ENCODE measurements at regions not wholly inside any gene's neighbourhood (a gene's known extent, or its start where the extent isn't known, plus 50 kb on each side); places are given as distances from the start of the nearest gene placed in this dataset.

DNA sequence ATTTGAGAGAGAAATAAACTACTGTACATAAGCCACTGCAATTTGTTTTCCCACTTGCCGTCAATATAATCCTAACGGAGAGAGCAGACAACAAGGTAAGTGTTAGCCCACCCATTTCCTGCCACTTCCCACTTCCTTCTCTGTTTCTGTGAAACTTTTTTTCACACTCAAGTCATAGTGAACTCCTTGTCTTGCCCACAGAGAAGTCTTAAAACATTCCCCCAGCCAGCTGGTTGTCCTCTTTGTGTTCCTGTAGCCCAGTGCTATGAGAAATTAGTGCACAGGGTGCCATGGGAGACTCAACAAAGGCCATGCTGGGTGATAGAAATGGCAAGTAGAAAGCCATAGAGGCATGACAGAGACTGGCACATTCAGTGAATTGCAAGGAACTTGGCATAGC, 208.6 kb downstream of the BLID start (continued):
- TF ChIP-seq, protein P1, sequence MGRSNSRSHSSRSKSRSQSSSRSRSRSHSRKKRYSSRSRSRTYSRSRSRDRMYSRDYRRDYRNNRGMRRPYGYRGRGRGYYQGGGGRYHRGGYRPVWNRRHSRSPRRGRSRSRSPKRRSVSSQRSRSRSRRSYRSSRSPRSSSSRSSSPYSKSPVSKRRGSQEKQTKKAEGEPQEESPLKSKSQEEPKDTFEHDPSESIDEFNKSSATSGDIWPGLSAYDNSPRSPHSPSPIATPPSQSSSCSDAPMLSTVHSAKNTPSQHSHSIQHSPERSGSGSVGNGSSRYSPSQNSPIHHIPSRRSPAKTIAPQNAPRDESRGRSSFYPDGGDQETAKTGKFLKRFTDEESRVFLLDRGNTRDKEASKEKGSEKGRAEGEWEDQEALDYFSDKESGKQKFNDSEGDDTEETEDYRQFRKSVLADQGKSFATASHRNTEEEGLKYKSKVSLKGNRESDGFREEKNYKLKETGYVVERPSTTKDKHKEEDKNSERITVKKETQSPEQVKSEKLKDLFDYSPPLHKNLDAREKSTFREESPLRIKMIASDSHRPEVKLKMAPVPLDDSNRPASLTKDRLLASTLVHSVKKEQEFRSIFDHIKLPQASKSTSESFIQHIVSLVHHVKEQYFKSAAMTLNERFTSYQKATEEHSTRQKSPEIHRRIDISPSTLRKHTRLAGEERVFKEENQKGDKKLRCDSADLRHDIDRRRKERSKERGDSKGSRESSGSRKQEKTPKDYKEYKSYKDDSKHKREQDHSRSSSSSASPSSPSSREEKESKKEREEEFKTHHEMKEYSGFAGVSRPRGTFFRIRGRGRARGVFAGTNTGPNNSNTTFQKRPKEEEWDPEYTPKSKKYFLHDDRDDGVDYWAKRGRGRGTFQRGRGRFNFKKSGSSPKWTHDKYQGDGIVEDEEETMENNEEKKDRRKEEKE (IDR thresholded peaks at IDR 0.05), result no peak
- TF ChIP-seq, protein P2, sequence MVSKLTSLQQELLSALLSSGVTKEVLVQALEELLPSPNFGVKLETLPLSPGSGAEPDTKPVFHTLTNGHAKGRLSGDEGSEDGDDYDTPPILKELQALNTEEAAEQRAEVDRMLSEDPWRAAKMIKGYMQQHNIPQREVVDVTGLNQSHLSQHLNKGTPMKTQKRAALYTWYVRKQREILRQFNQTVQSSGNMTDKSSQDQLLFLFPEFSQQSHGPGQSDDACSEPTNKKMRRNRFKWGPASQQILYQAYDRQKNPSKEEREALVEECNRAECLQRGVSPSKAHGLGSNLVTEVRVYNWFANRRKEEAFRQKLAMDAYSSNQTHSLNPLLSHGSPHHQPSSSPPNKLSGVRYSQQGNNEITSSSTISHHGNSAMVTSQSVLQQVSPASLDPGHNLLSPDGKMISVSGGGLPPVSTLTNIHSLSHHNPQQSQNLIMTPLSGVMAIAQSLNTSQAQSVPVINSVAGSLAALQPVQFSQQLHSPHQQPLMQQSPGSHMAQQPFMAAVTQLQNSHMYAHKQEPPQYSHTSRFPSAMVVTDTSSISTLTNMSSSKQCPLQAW (CRISPR knock-in tag; IDR thresholded peaks at IDR 0.05), result no peak
- TF ChIP-seq MEIS2 (CRISPR knock-in tag; IDR thresholded peaks at IDR 0.05) (no peak), ZNF121 (CRISPR knock-in tag; IDR thresholded peaks at IDR 0.05) (no peak), RBM39 (IDR thresholded peaks at IDR 0.05; ENCODE audit: low read depth, low read length, poor library complexity, severe bottlenecking) (no peak)

DNA sequence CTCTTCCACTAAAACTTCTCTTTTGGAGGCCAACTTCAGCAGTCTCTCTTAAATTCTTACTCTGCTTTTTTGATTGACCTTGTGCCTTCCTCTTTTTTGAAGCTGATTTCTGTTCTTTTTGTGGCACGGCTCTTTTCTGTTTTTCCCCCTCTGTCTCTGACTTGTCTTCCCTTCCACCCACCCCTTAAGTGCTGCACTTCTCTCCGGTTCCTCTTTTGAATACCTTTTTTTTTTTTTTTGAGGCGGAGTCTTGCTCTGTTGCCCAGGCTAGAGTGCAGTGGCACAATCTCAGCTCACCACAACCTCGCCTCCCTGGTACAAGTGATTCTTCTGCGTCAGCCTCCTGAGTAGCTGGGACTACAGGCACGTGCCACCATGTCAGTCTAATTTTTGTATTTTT, 211.9 kb downstream of the BLID start:
- in situ Hi-C loops (cut with HindIII; ENCODE audit: extremely low pct_ligation_motif_present, low pct_unique_long_range_greater_than_20kb) (no loop called here), intact Hi-C loops (cut with micrococcal nuclease; ENCODE audit: unreplicated experiment) (no loop called here)
- no peak for FAIRE-seq
- ChIA-PET POLR2A (no interaction called here), CTCF (ENCODE audit: low intra/inter-chr PET ratio, low total read pairs) (no interaction called here)
- WGBS (ENCODE audit: low lambda C conversion rate), result 38% methylated on average over 6 of the region's 6 CpGs
- Histone ChIP-seq H3K9me3 (ENCODE audit: low read length) (no peaks in the 10 kb centered on the region), H3K27me3 (ENCODE audit: control insufficient read depth in 1 of 2, insufficient read depth in 2 of 2, low read length in 2 of 2) (peaks cover 1 to 5% of the 10 kb centered on the region in 2 experiments; a peak in 2 of 5 replicates), H4K20me1 (ENCODE audit: insufficient read depth, low read length) (no peaks in the 10 kb centered on the region), H3K4me3 (replicated peaks in 1 of 3; ENCODE audit: insufficient read depth in 1 of 3, low read depth in 2 of 3, low read length in 3 of 3) (no peak overlapping the region), H3K36me3 (replicated peaks in 1 of 2; ENCODE audit: control insufficient read depth in 1 of 2, insufficient read depth in 2 of 2, low read length in 2 of 2) (no peaks in the 10 kb centered on the region), H3K4me1 (ENCODE audit: insufficient read depth, low read length) (no peaks in the 10 kb centered on the region), H3K27ac (ENCODE audit: extremely low read length, insufficient read depth, low read length) (no peak overlapping the region), H3K9ac (ENCODE audit: insufficient read depth, low read depth, low read length) (no peak overlapping the region), H2AFZ (ENCODE audit: low read length) (no peak overlapping the region), H3K4me2 (ENCODE audit: low read depth, low read length) (no peak overlapping the region), H3K79me2 (ENCODE audit: insufficient read depth, low read length) (no peaks in the 10 kb centered on the region)
- DNase-seq (ENCODE audit: low spot score), result no peak
- ATAC-seq, result no peak
- BruUV-seq (replicated peaks), result no TSS peak
- TF ChIP-seq ZNF713 (CRISPR knock-in tag; IDR thresholded peaks at IDR 0.05), result no peak
- TF ChIP-seq, protein P3, sequence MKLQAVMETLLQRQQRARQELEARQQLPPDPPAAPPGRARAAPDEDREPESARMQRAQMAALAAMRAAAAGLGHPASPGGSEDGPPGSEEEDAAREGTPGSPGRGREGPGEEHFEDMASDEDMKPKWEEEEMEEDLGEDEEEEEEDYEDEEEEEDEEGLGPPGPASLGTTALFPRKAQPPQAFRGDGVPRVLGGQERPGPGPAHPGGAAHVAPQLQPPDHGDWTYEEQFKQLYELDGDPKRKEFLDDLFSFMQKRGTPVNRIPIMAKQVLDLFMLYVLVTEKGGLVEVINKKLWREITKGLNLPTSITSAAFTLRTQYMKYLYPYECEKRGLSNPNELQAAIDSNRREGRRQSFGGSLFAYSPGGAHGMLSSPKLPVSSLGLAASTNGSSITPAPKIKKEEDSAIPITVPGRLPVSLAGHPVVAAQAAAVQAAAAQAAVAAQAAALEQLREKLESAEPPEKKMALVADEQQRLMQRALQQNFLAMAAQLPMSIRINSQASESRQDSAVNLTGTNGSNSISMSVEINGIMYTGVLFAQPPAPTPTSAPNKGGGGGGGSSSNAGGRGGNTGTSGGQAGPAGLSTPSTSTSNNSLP (IDR thresholded peaks at IDR 0.05; ENCODE audit: low read depth, low read length), result no peak
- no peak for TF ChIP-seq KLF16 (CRISPR knock-in tag; IDR thresholded peaks at IDR 0.05)
- no peak for TF ChIP-seq FOSL2 (CRISPR knock-in tag; IDR thresholded peaks at IDR 0.05)
- TF ChIP-seq, protein P4, sequence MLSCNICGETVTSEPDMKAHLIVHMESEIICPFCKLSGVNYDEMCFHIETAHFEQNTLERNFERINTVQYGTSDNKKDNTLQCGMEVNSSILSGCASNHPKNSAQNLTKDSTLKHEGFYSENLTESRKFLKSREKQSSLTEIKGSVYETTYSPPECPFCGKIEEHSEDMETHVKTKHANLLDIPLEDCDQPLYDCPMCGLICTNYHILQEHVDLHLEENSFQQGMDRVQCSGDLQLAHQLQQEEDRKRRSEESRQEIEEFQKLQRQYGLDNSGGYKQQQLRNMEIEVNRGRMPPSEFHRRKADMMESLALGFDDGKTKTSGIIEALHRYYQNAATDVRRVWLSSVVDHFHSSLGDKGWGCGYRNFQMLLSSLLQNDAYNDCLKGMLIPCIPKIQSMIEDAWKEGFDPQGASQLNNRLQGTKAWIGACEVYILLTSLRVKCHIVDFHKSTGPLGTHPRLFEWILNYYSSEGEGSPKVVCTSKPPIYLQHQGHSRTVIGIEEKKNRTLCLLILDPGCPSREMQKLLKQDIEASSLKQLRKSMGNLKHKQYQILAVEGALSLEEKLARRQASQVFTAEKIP (CRISPR knock-in tag; IDR thresholded peaks at IDR 0.05; ENCODE audit: borderline replicate concordance), result no peak
- TF ChIP-seq, protein P5, sequence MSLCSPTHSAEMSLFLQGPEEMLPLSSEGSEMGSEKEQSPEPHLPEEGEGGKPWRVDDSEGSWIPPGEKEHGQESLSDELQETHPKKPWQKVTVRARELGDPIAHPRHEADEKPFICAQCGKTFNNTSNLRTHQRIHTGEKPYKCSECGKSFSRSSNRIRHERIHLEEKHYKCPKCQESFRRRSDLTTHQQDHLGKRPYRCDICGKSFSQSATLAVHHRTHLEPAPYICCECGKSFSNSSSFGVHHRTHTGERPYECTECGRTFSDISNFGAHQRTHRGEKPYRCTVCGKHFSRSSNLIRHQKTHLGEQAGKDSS (CRISPR knock-in tag; IDR thresholded peaks at IDR 0.05; ENCODE audit: borderline replicate concordance, low read depth), result no peak
- TF ChIP-seq ZNF841 (CRISPR knock-in tag; IDR thresholded peaks at IDR 0.05; ENCODE audit: borderline replicate concordance), result no peak
- TF ChIP-seq MBNL3 (CRISPR knock-in tag; conservative IDR thresholded peaks at IDR 0.05), result no peak
- TF ChIP-seq BCL6 (CRISPR knock-in tag; IDR thresholded peaks at IDR 0.05), result no peak
- no peak for TF ChIP-seq RBFOX2 (IDR thresholded peaks at IDR 0.05; ENCODE audit: low read depth, low read length)
- TF ChIP-seq ZNF674 (CRISPR knock-in tag; IDR thresholded peaks at IDR 0.05; ENCODE audit: low read depth), result no peak

Data from HepG2 (cell line).